ENCODE measurements at regions not wholly inside any gene's neighbourhood (a gene's known extent, or its start where the extent isn't known, plus 50 kb on each side); places are given as distances from the start of the nearest gene placed in this dataset.

DNA sequence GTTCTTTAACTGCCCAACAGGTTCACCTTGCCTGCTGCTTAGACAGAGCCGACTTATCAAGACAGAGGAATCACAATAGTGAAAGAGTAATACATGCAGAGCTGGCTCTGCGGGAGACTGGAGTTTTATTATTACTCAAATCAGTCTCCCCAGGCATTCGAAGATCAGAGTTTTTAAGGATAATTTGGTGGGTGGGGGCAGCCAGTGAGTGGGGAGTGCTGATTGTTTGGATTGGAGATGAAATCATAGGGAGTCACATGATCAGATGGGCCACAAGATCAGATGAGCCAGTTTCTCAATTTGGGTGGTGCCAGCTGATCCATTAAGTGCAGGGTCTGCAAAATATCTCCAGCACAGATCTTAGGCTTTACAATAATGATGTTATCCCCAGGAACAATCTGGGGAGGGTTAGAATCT is 131.3 kb downstream of the AKR1D1 start:
- no peaks in the 10 kb centered on the region for H3K9me2 ChIP-seq (ENCODE audit: insufficient read depth)
- BruUV-seq (replicated peaks), result no TSS peak
- H4K20me1 ChIP-seq (ENCODE audit: insufficient read depth), result no peaks in the 10 kb centered on the region
- no peaks in the 10 kb centered on the region for H3K4me1 ChIP-seq (ENCODE audit: control insufficient read depth in 1 of 2, insufficient read depth in 2 of 2, low read length in 2 of 2)
- no peak overlapping the region for H3K4me2 ChIP-seq (ENCODE audit: low read length)
- ATAC-seq (no peak), DNase-seq (ENCODE audit: low read depth, low spot score) (no peak)
- H2AFZ ChIP-seq (ENCODE audit: low read depth, low read length, poor library complexity, severe bottlenecking), result no peak overlapping the region
- no peak overlapping the region for H3K4me3 ChIP-seq (replicated peaks in 1 of 2; ENCODE audit: low read depth in 1 of 2, low read length in 2 of 2)
- H3K9me3 ChIP-seq (ENCODE audit: control insufficient read depth in 1 of 2, insufficient read depth in 1 of 2, low read depth in 1 of 2, low read length in 2 of 2), result no peaks in the 10 kb centered on the region
- no peaks in the 10 kb centered on the region for H3K79me2 ChIP-seq (ENCODE audit: insufficient read depth, low read length)
- ChIA-PET CTCF (no interaction called here), RAD21 (ENCODE audit: low non-redundant PET in 1 of 2, low total read pairs in 2 of 2, uncharacterized antibody in 2 of 2, unreplicated experiment in 2 of 2) (no interaction called here), POLR2A (no interaction called here)
- no peak overlapping the region for H3K9ac ChIP-seq (ENCODE audit: low read length)
- H3K27ac ChIP-seq (ENCODE audit: low read depth, low read length), result no peak overlapping the region
- no peaks in the 10 kb centered on the region for H3K36me3 ChIP-seq (ENCODE audit: control insufficient read depth in 1 of 2, insufficient read depth in 2 of 2, low read length in 2 of 2)
- intact Hi-C loops (cut with micrococcal nuclease), result no loop called here
- no peak for TF ChIP-seq ELF1 (IDR thresholded peaks at IDR 0.05; ENCODE audit: borderline replicate concordance, low read depth)
- no peak for TF ChIP-seq EZH2phosphoT487 (IDR thresholded peaks at IDR 0.05; ENCODE audit: borderline replicate concordance)
- no peak for TF ChIP-seq CEBPB (IDR thresholded peaks at IDR 0.05; ENCODE audit: low read depth)
- no peak for TF ChIP-seq MAX (IDR thresholded peaks at IDR 0.05)
- TF ChIP-seq, protein P1, sequence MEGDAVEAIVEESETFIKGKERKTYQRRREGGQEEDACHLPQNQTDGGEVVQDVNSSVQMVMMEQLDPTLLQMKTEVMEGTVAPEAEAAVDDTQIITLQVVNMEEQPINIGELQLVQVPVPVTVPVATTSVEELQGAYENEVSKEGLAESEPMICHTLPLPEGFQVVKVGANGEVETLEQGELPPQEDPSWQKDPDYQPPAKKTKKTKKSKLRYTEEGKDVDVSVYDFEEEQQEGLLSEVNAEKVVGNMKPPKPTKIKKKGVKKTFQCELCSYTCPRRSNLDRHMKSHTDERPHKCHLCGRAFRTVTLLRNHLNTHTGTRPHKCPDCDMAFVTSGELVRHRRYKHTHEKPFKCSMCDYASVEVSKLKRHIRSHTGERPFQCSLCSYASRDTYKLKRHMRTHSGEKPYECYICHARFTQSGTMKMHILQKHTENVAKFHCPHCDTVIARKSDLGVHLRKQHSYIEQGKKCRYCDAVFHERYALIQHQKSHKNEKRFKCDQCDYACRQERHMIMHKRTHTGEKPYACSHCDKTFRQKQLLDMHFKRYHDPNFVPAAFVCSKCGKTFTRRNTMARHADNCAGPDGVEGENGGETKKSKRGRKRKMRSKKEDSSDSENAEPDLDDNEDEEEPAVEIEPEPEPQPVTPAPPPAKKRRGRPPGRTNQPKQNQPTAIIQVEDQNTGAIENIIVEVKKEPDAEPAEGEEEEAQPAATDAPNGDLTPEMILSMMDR (IDR thresholded peaks at IDR 0.05 in 2 of 3, conservative IDR thresholded peaks at IDR 0.05 in 1 of 3; ENCODE audit: borderline replicate concordance in 1 of 3, insufficient read depth in 1 of 3, low read depth in 2 of 3, low read length in 2 of 3), result no peak
- no peak for TF ChIP-seq YY1 (IDR thresholded peaks at IDR 0.05; ENCODE audit: extremely low read depth, insufficient replicate concordance, low read depth, low read length)
- no peak for TF ChIP-seq FOSL1 (IDR thresholded peaks at IDR 0.05; ENCODE audit: low read depth)
- TF ChIP-seq SP1 (IDR thresholded peaks at IDR 0.05; ENCODE audit: low read depth), result no peak
- no peak for TF ChIP-seq EGR1 (IDR thresholded peaks at IDR 0.05; ENCODE audit: low read depth)
- no peak for TF ChIP-seq SRF (IDR thresholded peaks at IDR 0.05; ENCODE audit: low read depth)
- TF ChIP-seq, protein P2, sequence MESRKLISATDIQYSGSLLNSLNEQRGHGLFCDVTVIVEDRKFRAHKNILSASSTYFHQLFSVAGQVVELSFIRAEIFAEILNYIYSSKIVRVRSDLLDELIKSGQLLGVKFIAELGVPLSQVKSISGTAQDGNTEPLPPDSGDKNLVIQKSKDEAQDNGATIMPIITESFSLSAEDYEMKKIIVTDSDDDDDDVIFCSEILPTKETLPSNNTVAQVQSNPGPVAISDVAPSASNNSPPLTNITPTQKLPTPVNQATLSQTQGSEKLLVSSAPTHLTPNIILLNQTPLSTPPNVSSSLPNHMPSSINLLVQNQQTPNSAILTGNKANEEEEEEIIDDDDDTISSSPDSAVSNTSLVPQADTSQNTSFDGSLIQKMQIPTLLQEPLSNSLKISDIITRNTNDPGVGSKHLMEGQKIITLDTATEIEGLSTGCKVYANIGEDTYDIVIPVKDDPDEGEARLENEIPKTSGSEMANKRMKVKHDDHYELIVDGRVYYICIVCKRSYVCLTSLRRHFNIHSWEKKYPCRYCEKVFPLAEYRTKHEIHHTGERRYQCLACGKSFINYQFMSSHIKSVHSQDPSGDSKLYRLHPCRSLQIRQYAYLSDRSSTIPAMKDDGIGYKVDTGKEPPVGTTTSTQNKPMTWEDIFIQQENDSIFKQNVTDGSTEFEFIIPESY (IDR thresholded peaks at IDR 0.05; ENCODE audit: extremely low read depth, insufficient replicate concordance, low read length), result no peak
- TF ChIP-seq CBX3 (IDR thresholded peaks at IDR 0.05; ENCODE audit: low read depth), result no peak
- TF ChIP-seq ZNF274 (IDR thresholded peaks at IDR 0.05; ENCODE audit: low read depth, low read length), result no peak
- TF ChIP-seq REST (IDR thresholded peaks at IDR 0.05; ENCODE audit: low read depth), result no peak
- TF ChIP-seq RAD21 (IDR thresholded peaks at IDR 0.05; ENCODE audit: low read depth), result no peak
- TF ChIP-seq POLR2A (IDR thresholded peaks at IDR 0.05; ENCODE audit: borderline replicate concordance, extremely low read depth, insufficient read depth, insufficient read length), result no peak
- H3K27me3 ChIP-seq (ENCODE audit: insufficient read depth, low read length), result no peaks in the 10 kb centered on the region

Data from HCT116 (cell line).